A549 (cell line): ENCODE measurements at regions not wholly inside any gene's neighbourhood (a gene's known extent, or its start where the extent isn't known, plus 50 kb on each side); places are given as distances from the start of the nearest gene placed in this dataset.

Experiments
- CTCF ChIP-seq: fragments of >200 bp; sonication (Bioruptor Twin); formaldehyde crosslinking; IDR thresholded peaks from 3 replicates; pipeline ENCODE4 v1.5.1; 2016
- FOSL2 ChIP-seq, 2 experiments: fragments of 450-650 bp in 1 of 2; fragments of >200 bp in 1 of 2; sonication (Bioruptor Twin) in 1 of 2; formaldehyde crosslinking; IDR thresholded peaks; 2 replicates each; pipeline versions ENCODE4 v1.5.0 to v1.6.1; 2016 to 2020; ENCODE audit warnings: mild to moderate bottlenecking in 1 of 2, moderate library complexity in 1 of 2

- TF ChIP-seq FOSL2 (IDR thresholded peaks at IDR 0.05): no peak
- no peak for TF ChIP-seq FOSL2 (CRISPR knock-in tag; IDR thresholded peaks at IDR 0.05)
- no peak for TF ChIP-seq CTCF
Measured at GRCh38 chr2:188897096-188897495, 77.1 kb upstream of the COL3A1 start.
